Stomach (tissue), 8 donors: ENCODE measurements at regions not wholly inside any gene's neighbourhood (a gene's known extent, or its start where the extent isn't known, plus 50 kb on each side); places are given as distances from the start of the nearest gene placed in this dataset.

Experiments
- DNase-seq, 2 donors: peaks; one replicate each; pipeline versions ENCODE4 v3.0.0 to v3.0.0-alpha.2; 2013 to 2019
- H3K27ac ChIP-seq, 5 donors: fragments of 200-600 bp in 4 of 5; sonication (generic) in 4 of 5; one replicate each; pipeline ENCODE4 v1.5.1; 2013 to 2019; ENCODE audit warnings: mild to moderate bottlenecking in 1 of 5, moderate library complexity in 1 of 5
- H3K27me3 ChIP-seq, 3 donors: fragments of 200-600 bp; sonication (generic); one replicate each; pipeline ENCODE4 v1.5.1; 2017 to 2019; ENCODE audit warnings: mixed run types in 1 of 3
- H3K36me3 ChIP-seq, 4 donors: fragments of 200-600 bp; sonication (generic); 1 replicate in 3 of 4; 2 replicates in 1 of 4; pipeline ENCODE4 v1.5.1; 2016 to 2019
- H3K4me1 ChIP-seq, 4 donors: fragments of 200-600 bp; sonication (generic); one replicate each; pipeline ENCODE4 v1.5.1; 2016 to 2019
- H3K4me3 ChIP-seq, 4 donors: fragments of 200-600 bp; sonication (generic) in 3 of 4; one replicate each; pipeline ENCODE4 v1.5.1; 2016 to 2019; ENCODE audit warnings: mild to moderate bottlenecking in 1 of 4
- H3K9me3 ChIP-seq, 4 donors: fragments of 200-600 bp; sonication (generic); one replicate each; pipeline ENCODE4 v1.5.1; 2016 to 2019
- EP300 ChIP-seq: sonication (generic); formaldehyde crosslinking; IDR thresholded peaks from one replicate; pipeline ENCODE4 v1.6.1; 2017; ENCODE audit warnings: antibody characterized with exemption
- POLR2A ChIP-seq, 4 donors: fragments of 450-650 bp; IDR thresholded peaks; one replicate each; pipeline ENCODE4 v1.6.1; 2016; ENCODE audit warnings: antibody characterized with exemption in 4 of 4, control low read depth in 2 of 4, mild to moderate bottlenecking in 1 of 4, moderate library complexity in 1 of 4
- POLR2AphosphoS5 ChIP-seq, 3 donors: sonication (generic); formaldehyde crosslinking; IDR thresholded peaks; one replicate each; pipeline ENCODE4 v1.6.1; 2016; ENCODE audit warnings: antibody characterized with exemption in 3 of 3
- WGBS, 5 donors: extraction: QIAGEN DNeasy Blood & Tissue Kit in 3 of 5; methylation state at CpG; one replicate each; pipeline versions ENCODE4 v1.1.5 to v1.1.7; 2013 to 2018; 5-methylcytosine and 5-hydroxymethylcytosine counted together
- intact Hi-C: fragments of 100-400 bp; cut with DNase I; formaldehyde crosslinking; loops from one replicate; pipeline ENCODE4 v1.15.1; 2023; ENCODE audit warnings: low total_unique reads
- TF ChIP-seq, protein P1 (sequence below), 7 experiments: fragments of 450-650 bp in 4 of 7; fragments of 200-600 bp in 3 of 7; sonication (generic) in 3 of 7; IDR thresholded peaks; one replicate each; pipeline ENCODE4 v1.5.1; 2016 to 2019; ENCODE audit warnings: antibody characterized with exemption in 7 of 7, control low read depth in 2 of 7, mild to moderate bottlenecking in 1 of 7
- donor health status: healthy with polysubstance abuse.
- donor health status: Bipolar disorder and iron deficiency.
- donor health status: healthy.

DNA sequence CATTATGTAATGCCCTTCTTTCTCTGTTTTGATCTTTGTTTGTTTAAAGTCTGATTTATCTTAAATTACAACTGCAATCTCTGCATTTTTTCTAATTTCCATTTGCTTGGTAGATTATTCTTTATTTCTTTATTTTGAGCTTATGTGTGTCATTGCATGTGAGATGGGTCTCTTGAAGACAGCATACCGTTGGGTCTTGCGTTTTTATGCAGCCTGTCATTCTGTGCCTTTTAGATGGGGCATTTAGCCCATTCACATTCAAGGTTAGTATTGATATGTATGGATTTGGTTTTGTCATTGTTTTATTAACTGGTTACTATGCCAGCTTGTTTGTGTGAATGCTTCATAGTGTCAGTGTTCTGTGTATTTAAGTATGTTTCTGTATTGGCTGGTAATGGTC is 84.9 kb upstream of the HMGCLL1 start:
- intact Hi-C loops: no loop called here
- Histone ChIP-seq H3K9me3 (peaks cover 0 to 18% (median 8%) of the 10 kb centered on the region in 4 donors), H3K27me3 (no peaks in the 10 kb centered on the region), H3K36me3 (no peaks in the 10 kb centered on the region), H3K4me1 (no peaks in the 10 kb centered on the region), H3K27ac (no peak overlapping the region), H3K4me3 (no peak overlapping the region)
- 74 to 98% (median 90%) methylated on average over 2 of the region's 2 CpGs for WGBS, 5 donors
- DNase-seq: no peak
- no peak for TF ChIP-seq POLR2A (IDR thresholded peaks at IDR 0.05)
- TF ChIP-seq POLR2AphosphoS5 (IDR thresholded peaks at IDR 0.05): no peak
- no peak for TF ChIP-seq EP300
- TF ChIP-seq, protein P1, sequence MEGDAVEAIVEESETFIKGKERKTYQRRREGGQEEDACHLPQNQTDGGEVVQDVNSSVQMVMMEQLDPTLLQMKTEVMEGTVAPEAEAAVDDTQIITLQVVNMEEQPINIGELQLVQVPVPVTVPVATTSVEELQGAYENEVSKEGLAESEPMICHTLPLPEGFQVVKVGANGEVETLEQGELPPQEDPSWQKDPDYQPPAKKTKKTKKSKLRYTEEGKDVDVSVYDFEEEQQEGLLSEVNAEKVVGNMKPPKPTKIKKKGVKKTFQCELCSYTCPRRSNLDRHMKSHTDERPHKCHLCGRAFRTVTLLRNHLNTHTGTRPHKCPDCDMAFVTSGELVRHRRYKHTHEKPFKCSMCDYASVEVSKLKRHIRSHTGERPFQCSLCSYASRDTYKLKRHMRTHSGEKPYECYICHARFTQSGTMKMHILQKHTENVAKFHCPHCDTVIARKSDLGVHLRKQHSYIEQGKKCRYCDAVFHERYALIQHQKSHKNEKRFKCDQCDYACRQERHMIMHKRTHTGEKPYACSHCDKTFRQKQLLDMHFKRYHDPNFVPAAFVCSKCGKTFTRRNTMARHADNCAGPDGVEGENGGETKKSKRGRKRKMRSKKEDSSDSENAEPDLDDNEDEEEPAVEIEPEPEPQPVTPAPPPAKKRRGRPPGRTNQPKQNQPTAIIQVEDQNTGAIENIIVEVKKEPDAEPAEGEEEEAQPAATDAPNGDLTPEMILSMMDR (IDR thresholded peaks at IDR 0.05): no peak

DNA sequence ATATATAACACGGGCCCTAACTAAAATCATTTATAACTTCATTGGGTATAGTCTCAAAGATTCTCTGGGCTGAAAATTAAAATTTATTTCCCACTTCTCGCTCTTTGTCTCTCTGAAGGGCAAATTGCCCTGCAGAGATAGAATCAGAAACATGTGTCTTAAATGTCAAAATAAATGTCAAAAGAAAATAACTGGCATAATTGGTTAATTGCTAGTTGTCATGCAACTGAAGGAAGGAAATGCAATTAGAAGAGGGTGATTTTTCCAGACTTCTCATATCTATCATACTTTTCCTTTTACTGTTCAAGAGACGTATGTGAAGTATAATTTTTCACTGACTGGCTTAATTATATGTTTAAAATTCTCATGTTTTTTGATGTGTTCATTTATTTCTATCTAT is 80.3 kb upstream of the HMGCLL1 start:
- intact Hi-C loops: no loop called here
- no peaks in the 10 kb centered on the region for H3K27me3 ChIP-seq
- TF ChIP-seq, protein P1 (IDR thresholded peaks at IDR 0.05): no peak
- TF ChIP-seq POLR2A (IDR thresholded peaks at IDR 0.05) (no peak), EP300 (no peak), POLR2AphosphoS5 (IDR thresholded peaks at IDR 0.05) (no peak)
- WGBS, 5 donors: 78 to 91% (median 84%) methylated on average over 3 of the region's 3 CpGs
- peaks cover 0 to 18% (median 8%) of the 10 kb centered on the region in 4 donors for H3K9me3 ChIP-seq
- no peak overlapping the region for H3K27ac ChIP-seq
- H3K36me3 ChIP-seq: no peaks in the 10 kb centered on the region
- H3K4me1 ChIP-seq: no peaks in the 10 kb centered on the region
- H3K4me3 ChIP-seq: no peak overlapping the region
- no peak for DNase-seq

GRCh38 chr6:55654445-55654844 is 75.5 kb upstream of the HMGCLL1 start:
- Histone ChIP-seq H3K4me1 (no peaks in the 10 kb centered on the region), H3K4me3 (no peak overlapping the region), H3K27me3 (no peaks in the 10 kb centered on the region), H3K27ac (no peak overlapping the region), H3K9me3 (no peaks in the 10 kb centered on the region), H3K36me3 (no peaks in the 10 kb centered on the region)
- intact Hi-C loops: no loop called here
- no peak for DNase-seq
- 79 to 97% (median 94%) methylated on average over 1 of the region's 1 CpG for WGBS, 5 donors
- TF ChIP-seq EP300: no peak
- TF ChIP-seq POLR2AphosphoS5 (IDR thresholded peaks at IDR 0.05): no peak
- TF ChIP-seq, protein P1 (IDR thresholded peaks at IDR 0.05): no peak
- TF ChIP-seq POLR2A (IDR thresholded peaks at IDR 0.05): no peak

GRCh38 chr6:55652429-55652828 is 73.4 kb upstream of the HMGCLL1 start:
- DNase-seq: no peak
- Histone ChIP-seq H3K36me3 (no peaks in the 10 kb centered on the region), H3K4me1 (no peaks in the 10 kb centered on the region), H3K27me3 (no peaks in the 10 kb centered on the region), H3K4me3 (no peak overlapping the region), H3K27ac (no peak overlapping the region), H3K9me3 (no peaks in the 10 kb centered on the region)
- 35 to 56% (median 46%) methylated on average over 1 of the region's 1 CpG for WGBS, 5 donors
- intact Hi-C loops: no loop called here
- no peak for TF ChIP-seq EP300
- no peak for TF ChIP-seq POLR2AphosphoS5 (IDR thresholded peaks at IDR 0.05)
- TF ChIP-seq, protein P1 (IDR thresholded peaks at IDR 0.05): no peak
- TF ChIP-seq POLR2A (IDR thresholded peaks at IDR 0.05): no peak
